NT2/D1 (cell line): ENCODE measurements at regions not wholly inside any gene's neighbourhood (a gene's known extent, or its start where the extent isn't known, plus 50 kb on each side); places are given as distances from the start of the nearest gene placed in this dataset.

Experiments
- DNase-seq: peaks from one replicate; pipeline ENCODE4 v3.0.0-alpha.2; 2011; ENCODE audit warnings: low read depth, low spot score
- H3K27me3 ChIP-seq: 2 replicates; pipeline ENCODE4 v1.6.0; 2011; ENCODE audit warnings: mild to moderate bottlenecking; ENCODE audit not compliant: insufficient read length, insufficient read depth
- H3K36me3 ChIP-seq: 2 replicates; pipeline ENCODE4 v1.6.1; 2011; ENCODE audit warnings: mild to moderate bottlenecking, low read length, mixed read lengths; ENCODE audit not compliant: insufficient read depth, insufficient read length
- H3K4me1 ChIP-seq: 2 replicates; pipeline ENCODE4 v1.5.1; 2011; ENCODE audit not compliant: insufficient read depth, insufficient read length
- H3K4me3 ChIP-seq: 2 replicates; pipeline ENCODE4 v1.5.1; 2011; ENCODE audit warnings: low read depth; ENCODE audit not compliant: insufficient read length
- H3K9ac ChIP-seq: 2 replicates; pipeline ENCODE4 v1.6.0; 2011; ENCODE audit warnings: low read depth; ENCODE audit not compliant: insufficient read length
- H3K9me3 ChIP-seq: 2 replicates; pipeline ENCODE4 v1.5.1; 2011; ENCODE audit warnings: mild to moderate bottlenecking, low read length; ENCODE audit not compliant: insufficient read depth
- SUZ12 ChIP-seq: IDR thresholded peaks from 2 replicates; pipeline ENCODE4 v1.6.1; 2011; ENCODE audit not compliant: insufficient read length, insufficient read depth; ENCODE audit errors: extremely low read depth
- YY1 ChIP-seq: IDR thresholded peaks from 2 replicates; pipeline ENCODE4 v1.6.1; 2011; ENCODE audit not compliant: insufficient read length, insufficient read depth
- ZNF274 ChIP-seq: IDR thresholded peaks from 2 replicates; pipeline ENCODE4 v1.6.1; 2011; ENCODE audit warnings: mild to moderate bottlenecking, low read depth, low read length

GRCh38 chr3:64743887-64744243, 56.1 kb upstream of the ADAMTS9 start:
- TF ChIP-seq ZNF274: no peak
- TF ChIP-seq SUZ12: no peak
- TF ChIP-seq YY1: no peak
- Histone ChIP-seq H3K9ac (no peak overlapping the region), H3K4me3 (no peak overlapping the region), H3K9me3 (no peaks in the 10 kb centered on the region), H3K36me3 (no peaks in the 10 kb centered on the region), H3K4me1 (peaks cover 2% of the 10 kb centered on the region), H3K27me3 (no peaks in the 10 kb centered on the region)
- no peak for DNase-seq

- no peaks in the 10 kb centered on the region for H3K27me3 ChIP-seq
- peaks cover 2% of the 10 kb centered on the region for H3K4me1 ChIP-seq
- no peaks in the 10 kb centered on the region for H3K36me3 ChIP-seq
- H3K9me3 ChIP-seq: no peaks in the 10 kb centered on the region
- DNase-seq: no peak
- no peak overlapping the region for H3K4me3 ChIP-seq
- H3K9ac ChIP-seq: no peak overlapping the region
- no peak for TF ChIP-seq ZNF274
- no peak for TF ChIP-seq YY1
- no peak for TF ChIP-seq SUZ12
Observed at GRCh38 chr3:64743156-64743886, 55.5 kb upstream of the ADAMTS9 start.

GRCh38 chr3:64741341-64741740, 53.5 kb upstream of the ADAMTS9 start:
- no peak overlapping the region for H3K4me3 ChIP-seq
- no peak for DNase-seq
- no peak for TF ChIP-seq ZNF274
- TF ChIP-seq SUZ12: no peak
- no peak for TF ChIP-seq YY1

GRCh38 chr3:64739971-64740631, 52.3 kb upstream of the ADAMTS9 start:
- H3K4me1 ChIP-seq: no peaks in the 10 kb centered on the region
- no peak overlapping the region for H3K9ac ChIP-seq
- H3K27me3 ChIP-seq: no peaks in the 10 kb centered on the region
- no peaks in the 10 kb centered on the region for H3K36me3 ChIP-seq
- no peak overlapping the region for H3K4me3 ChIP-seq
- DNase-seq: no peak
- no peaks in the 10 kb centered on the region for H3K9me3 ChIP-seq
- TF ChIP-seq YY1: no peak
- no peak for TF ChIP-seq ZNF274
- no peak for TF ChIP-seq SUZ12

More at GRCh38 chr3:64741341-64741740, 53.5 kb upstream of the ADAMTS9 start:
- Histone ChIP-seq H3K9me3 (no peaks in the 10 kb centered on the region), H3K4me1 (peaks cover 2% of the 10 kb centered on the region), H3K9ac (no peak overlapping the region), H3K36me3 (no peaks in the 10 kb centered on the region), H3K27me3 (no peaks in the 10 kb centered on the region)
